ENCODE measurements at regions not wholly inside any gene's neighbourhood (a gene's known extent, or its start where the extent isn't known, plus 50 kb on each side); places are given as distances from the start of the nearest gene placed in this dataset.

GRCh38 chr2:183219888-183220287 is 95.6 kb downstream of the NUP35 start:
- no peak for TF ChIP-seq CTCF (IDR thresholded peaks at IDR 0.05)
- no peak for TF ChIP-seq POLR2A (IDR thresholded peaks at IDR 0.05)

All from vagina (tissue), 2 donors.